ENCODE measurements at regions not wholly inside any gene's neighbourhood (a gene's known extent, or its start where the extent isn't known, plus 50 kb on each side); places are given as distances from the start of the nearest gene placed in this dataset.
"Not testable (repeated sequence)": the region's sequence is repeated elsewhere in the genome, so short reads cannot be mapped to it uniquely, and the experiment has no call there.

DNA sequence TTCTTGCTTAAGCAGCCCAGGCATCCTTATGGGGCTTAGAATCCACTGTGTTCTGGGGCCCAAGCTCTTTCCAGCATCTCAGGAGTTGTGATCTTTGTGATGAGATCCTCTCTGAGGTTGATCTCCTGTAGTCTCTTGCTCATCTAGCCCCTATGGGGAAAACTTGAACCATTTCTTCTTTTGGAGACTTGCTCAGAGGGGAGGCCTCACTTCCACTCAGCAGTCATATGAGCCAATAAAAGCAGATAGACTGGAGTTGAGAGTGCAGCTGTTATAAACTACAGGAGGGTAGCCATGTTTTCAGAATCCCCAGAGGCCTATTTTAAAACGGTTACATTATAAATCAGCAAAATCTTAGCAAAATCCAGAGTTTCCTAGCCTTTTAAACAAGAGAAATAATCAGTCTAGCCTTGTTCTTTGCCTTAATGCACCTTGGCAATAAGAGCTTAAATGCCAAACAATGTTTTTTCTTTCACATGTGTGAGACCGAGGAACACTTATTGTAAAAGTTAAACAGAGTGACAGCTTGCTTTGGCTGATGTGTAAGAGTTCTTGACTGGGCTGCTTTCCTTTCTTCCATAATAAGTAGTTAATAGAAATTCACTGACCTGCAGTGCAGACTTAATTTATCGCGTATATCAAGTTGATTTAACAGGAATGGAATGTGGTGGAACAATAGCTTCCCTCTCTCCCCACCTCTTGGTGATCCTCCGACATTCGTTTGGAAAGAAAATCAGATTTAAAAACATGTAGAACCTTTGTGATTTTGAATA lies 168.3 kb downstream of the NEDD1 start:
- H3K4me1 ChIP-seq (ENCODE audit: control insufficient read depth in 1 of 2, insufficient read depth in 2 of 2, low read length in 2 of 2), result peaks cover 3 to 5% of the 10 kb centered on the region in 2 donors
- intact Hi-C loops (cut with DNase I), result no loop called here
- no peak for ATAC-seq (ENCODE audit: low FRiP score)
- 4 to 7% methylated on average over 6 of the region's 6 CpGs for WGBS, 2 donors
- H3K9me3 ChIP-seq (ENCODE audit: control insufficient read depth, low read length), result no peaks in the 10 kb centered on the region
- no peak overlapping the region for H3K4me3 ChIP-seq (ENCODE audit: low read length in 2 of 2)
- H3K27me3 ChIP-seq (ENCODE audit: control insufficient read depth in 1 of 2, insufficient read depth in 2 of 2, low read length in 1 of 2), result no peaks in the 10 kb centered on the region
- no peak for DNase-seq
- no peaks in the 10 kb centered on the region for H3K36me3 ChIP-seq (ENCODE audit: control insufficient read depth in 1 of 2, insufficient read depth in 2 of 2, low read length in 1 of 2)
- H3K27ac ChIP-seq (ENCODE audit: low read depth in 1 of 2, low read length in 2 of 2), result peak overlapping the region; percentile 93

DNA sequence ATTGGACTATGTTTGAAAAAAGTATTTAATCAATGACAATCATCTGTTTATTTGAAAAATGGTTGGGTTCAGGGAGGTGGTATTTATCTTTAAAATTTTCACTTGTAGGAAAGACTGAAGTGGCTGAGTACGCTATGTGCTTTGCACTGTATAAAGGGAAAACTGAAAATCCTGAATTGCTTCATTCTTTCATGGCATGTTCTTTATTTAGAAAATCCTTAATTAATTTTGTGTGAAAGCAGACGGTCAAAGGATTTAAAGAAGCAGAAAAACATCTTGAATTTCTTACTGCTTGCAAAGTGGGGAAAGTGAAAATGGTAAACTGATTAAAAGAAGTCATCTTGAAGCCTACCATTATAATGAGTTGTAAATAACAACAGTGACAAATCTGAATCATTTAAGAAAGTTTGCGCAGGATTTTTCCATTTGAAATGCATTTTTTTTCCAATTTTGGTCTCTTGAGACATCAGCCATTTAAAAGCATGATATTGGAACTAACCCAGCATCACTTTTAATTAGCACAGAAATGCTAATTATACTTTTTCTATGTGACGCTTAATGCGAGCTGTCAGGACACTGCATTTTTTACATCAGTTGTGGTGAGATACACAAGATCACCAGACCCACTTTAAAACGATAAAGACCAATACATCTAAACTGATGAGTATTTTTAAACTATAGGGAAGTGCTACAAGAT lies 169.0 kb downstream of the NEDD1 start:
- peak overlapping the region in 1 of 2 donors; percentile 93 for H3K27ac ChIP-seq (ENCODE audit: low read depth in 1 of 2, low read length in 2 of 2)

DNA sequence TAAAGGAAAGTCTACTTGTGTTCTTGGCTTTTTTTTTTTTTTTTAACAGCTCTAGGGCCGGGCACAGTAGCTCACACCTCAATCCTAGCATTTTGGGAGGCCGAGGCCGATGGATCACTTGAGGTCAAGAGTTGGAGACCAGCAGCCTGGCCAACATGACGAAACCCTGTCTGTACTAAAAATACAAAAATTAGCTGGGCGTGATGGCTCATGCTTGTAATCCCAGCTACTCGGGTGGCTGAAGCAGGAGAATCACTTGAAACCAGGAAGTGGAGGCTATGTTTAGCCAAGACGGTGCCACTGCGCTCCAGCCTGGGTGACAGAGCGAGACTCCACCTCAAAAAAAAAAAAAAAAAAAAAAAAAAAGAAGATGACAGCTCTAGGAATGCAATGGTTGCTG lies 169.9 kb downstream of the NEDD1 start:
- ATAC-seq (ENCODE audit: low FRiP score), result peak; percentile 52
- H3K4me3 ChIP-seq (ENCODE audit: low read length in 2 of 2); H3K9me3 ChIP-seq (ENCODE audit: control insufficient read depth, low read length); intact Hi-C loops (cut with DNase I); H3K4me1 ChIP-seq (ENCODE audit: control insufficient read depth in 1 of 2, insufficient read depth in 2 of 2, low read length in 2 of 2); H3K27me3 ChIP-seq (ENCODE audit: control insufficient read depth in 1 of 2, insufficient read depth in 2 of 2, low read length in 1 of 2); H3K27ac ChIP-seq (ENCODE audit: low read depth in 1 of 2, low read length in 2 of 2); H3K36me3 ChIP-seq (ENCODE audit: control insufficient read depth in 1 of 2, insufficient read depth in 2 of 2, low read length in 1 of 2): not testable (repeated sequence)
- DNase-seq, result peak in 1 of 2 donors; percentile 79
- 24 to 28% methylated on average over 9 of the region's 9 CpGs for WGBS, 2 donors

More for the DNA sequence above, 169.0 kb downstream of the NEDD1 start:
- 69 to 71% methylated on average over 6 of the region's 6 CpGs for WGBS, 2 donors
- peaks cover 3 to 5% of the 10 kb centered on the region in 2 donors for H3K4me1 ChIP-seq (ENCODE audit: control insufficient read depth in 1 of 2, insufficient read depth in 2 of 2, low read length in 2 of 2)
- H3K27me3 ChIP-seq (ENCODE audit: control insufficient read depth in 1 of 2, insufficient read depth in 2 of 2, low read length in 1 of 2), result no peaks in the 10 kb centered on the region
- H3K36me3 ChIP-seq (ENCODE audit: control insufficient read depth in 1 of 2, insufficient read depth in 2 of 2, low read length in 1 of 2), result no peaks in the 10 kb centered on the region
- intact Hi-C loops (cut with DNase I), result no loop called here
- DNase-seq (no peak), ATAC-seq (ENCODE audit: low FRiP score) (no peak)
- H3K9me3 ChIP-seq (ENCODE audit: control insufficient read depth, low read length), result no peaks in the 10 kb centered on the region
- H3K4me3 ChIP-seq (ENCODE audit: low read length in 2 of 2), result no peak overlapping the region

DNA sequence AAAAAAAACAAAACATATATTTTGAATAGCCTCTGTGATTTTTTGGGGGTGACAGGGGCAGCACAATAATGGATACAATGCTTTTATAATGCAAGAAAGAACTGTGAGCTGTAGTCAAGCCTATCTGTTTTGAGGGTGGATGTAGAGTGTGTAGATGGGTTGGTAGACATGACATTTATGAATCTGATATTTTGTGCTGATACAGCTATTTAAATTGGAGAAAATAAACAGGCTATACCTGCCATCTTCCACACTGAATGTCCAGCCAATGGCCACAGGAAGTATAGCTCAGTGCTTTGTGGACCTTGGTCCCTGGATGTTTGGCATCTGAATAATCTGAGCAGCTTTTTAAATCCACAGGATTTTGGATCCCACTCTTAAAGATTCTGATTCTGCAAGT lies 175.0 kb downstream of the NEDD1 start:
- intact Hi-C loops (cut with DNase I), result no loop called here
- Histone ChIP-seq H3K9me3 (ENCODE audit: control insufficient read depth, low read length) (no peaks in the 10 kb centered on the region), H3K4me1 (ENCODE audit: control insufficient read depth in 1 of 2, insufficient read depth in 2 of 2, low read length in 2 of 2) (no peaks in the 10 kb centered on the region), H3K36me3 (ENCODE audit: control insufficient read depth in 1 of 2, insufficient read depth in 2 of 2, low read length in 1 of 2) (no peaks in the 10 kb centered on the region), H3K27me3 (ENCODE audit: control insufficient read depth in 1 of 2, insufficient read depth in 2 of 2, low read length in 1 of 2) (no peaks in the 10 kb centered on the region), H3K27ac (ENCODE audit: low read depth in 1 of 2, low read length in 2 of 2) (no peak overlapping the region), H3K4me3 (ENCODE audit: low read length in 2 of 2) (no peak overlapping the region)
- no peak for DNase-seq
- ATAC-seq (ENCODE audit: low FRiP score), result no peak

DNA sequence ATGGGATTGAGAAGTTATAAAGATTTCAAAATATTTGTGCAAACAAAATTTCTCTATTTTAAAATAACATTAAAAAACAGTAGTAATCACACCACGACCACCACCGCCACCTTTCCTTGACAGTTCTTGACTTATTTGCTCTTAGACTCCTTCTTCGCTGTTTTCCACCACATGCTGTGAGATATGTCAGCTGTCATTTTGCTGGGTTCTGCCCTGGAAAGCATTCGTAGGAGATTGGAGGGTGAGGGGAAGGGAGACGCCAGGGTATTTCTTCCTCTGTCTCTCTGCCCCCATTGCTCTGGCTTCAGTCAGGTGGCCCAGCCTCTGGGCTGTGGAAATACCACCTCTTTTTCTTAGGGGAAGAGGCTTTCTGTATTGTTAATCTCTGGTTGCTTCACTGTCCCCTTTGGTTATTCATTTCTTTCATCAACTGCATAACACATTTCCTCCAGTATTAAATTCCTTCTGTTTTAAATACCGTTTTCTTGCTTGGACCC lies 186.2 kb downstream of the NEDD1 start:
- H3K27ac ChIP-seq (ENCODE audit: low read depth in 1 of 2, low read length in 2 of 2), result no peak overlapping the region
- H3K36me3 ChIP-seq (ENCODE audit: control insufficient read depth in 1 of 2, insufficient read depth in 2 of 2, low read length in 1 of 2), result no peaks in the 10 kb centered on the region
- ATAC-seq (ENCODE audit: low FRiP score) (no peak), DNase-seq (no peak)
- H3K4me1 ChIP-seq (ENCODE audit: control insufficient read depth in 1 of 2, insufficient read depth in 2 of 2, low read length in 2 of 2), result no peaks in the 10 kb centered on the region
- 18 to 31% methylated on average over 6 of the region's 6 CpGs for WGBS, 2 donors
- no peaks in the 10 kb centered on the region for H3K9me3 ChIP-seq (ENCODE audit: control insufficient read depth, low read length)
- H3K4me3 ChIP-seq (ENCODE audit: low read length in 2 of 2), result no peak overlapping the region
- intact Hi-C loops (cut with DNase I), result no loop called here
- H3K27me3 ChIP-seq (ENCODE audit: control insufficient read depth in 1 of 2, insufficient read depth in 2 of 2, low read length in 1 of 2), result no peaks in the 10 kb centered on the region

DNA sequence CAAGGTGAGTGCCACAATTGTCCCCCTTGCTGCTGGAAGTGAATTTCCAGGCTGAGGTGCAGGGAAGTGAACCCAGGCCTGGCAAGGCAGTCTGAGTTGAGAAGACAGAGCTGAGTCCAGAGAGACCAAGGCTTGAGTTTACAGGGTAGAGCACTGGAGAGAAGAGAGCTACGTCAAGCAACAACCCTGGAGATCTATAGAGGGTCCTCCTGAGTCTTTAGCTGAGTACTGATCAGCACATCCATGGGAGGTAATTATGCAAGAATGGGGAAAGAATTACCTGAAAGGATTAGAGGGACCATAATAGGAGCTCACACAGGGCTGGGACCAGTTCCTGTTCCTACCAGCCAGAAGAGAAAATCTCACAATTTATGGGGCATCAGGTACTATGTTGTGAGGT lies 190.7 kb downstream of the NEDD1 start:
- intact Hi-C loops (cut with DNase I), result no loop called here
- ATAC-seq (ENCODE audit: low FRiP score) (peak; percentile 11), DNase-seq (no peak)
- peaks cover 1% of the 10 kb centered on the region for H3K9me3 ChIP-seq (ENCODE audit: control insufficient read depth, low read length)
- H3K36me3 ChIP-seq (ENCODE audit: control insufficient read depth in 1 of 2, insufficient read depth in 2 of 2, low read length in 1 of 2), result no peaks in the 10 kb centered on the region
- no peaks in the 10 kb centered on the region for H3K27me3 ChIP-seq (ENCODE audit: control insufficient read depth in 1 of 2, insufficient read depth in 2 of 2, low read length in 1 of 2)
- no peak overlapping the region for H3K27ac ChIP-seq (ENCODE audit: low read depth in 1 of 2, low read length in 2 of 2)
- 70 to 82% methylated on average over 1 of the region's 1 CpG for WGBS, 2 donors
- no peak overlapping the region for H3K4me3 ChIP-seq (ENCODE audit: low read length in 2 of 2)
- H3K4me1 ChIP-seq (ENCODE audit: control insufficient read depth in 1 of 2, insufficient read depth in 2 of 2, low read length in 2 of 2), result no peaks in the 10 kb centered on the region

DNA sequence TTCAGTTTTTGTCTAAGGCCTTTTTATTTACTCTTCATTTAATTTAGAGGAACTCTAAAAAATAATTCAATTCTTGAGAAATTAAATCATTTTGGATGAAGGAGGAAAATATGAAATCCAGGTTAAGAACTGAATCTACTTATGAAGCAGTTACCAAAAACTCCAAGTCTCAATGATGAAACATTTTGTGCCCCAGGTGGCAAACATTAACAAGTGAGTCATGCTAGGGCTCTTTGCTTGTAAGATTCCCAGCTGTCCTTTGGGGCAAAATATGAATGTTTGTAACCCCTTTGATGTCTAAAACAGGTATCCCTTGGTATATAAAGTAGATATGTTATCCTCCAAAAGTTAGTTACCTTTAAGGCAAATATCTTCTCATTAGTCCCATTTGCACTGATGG lies 202.4 kb downstream of the NEDD1 start:
- Histone ChIP-seq H3K27me3 (ENCODE audit: control insufficient read depth in 1 of 2, insufficient read depth in 2 of 2, low read length in 1 of 2) (no peaks in the 10 kb centered on the region), H3K27ac (ENCODE audit: low read depth in 1 of 2, low read length in 2 of 2) (no peak overlapping the region), H3K36me3 (ENCODE audit: control insufficient read depth in 1 of 2, insufficient read depth in 2 of 2, low read length in 1 of 2) (no peaks in the 10 kb centered on the region), H3K4me3 (ENCODE audit: low read length in 2 of 2) (no peak overlapping the region), H3K4me1 (ENCODE audit: control insufficient read depth in 1 of 2, insufficient read depth in 2 of 2, low read length in 2 of 2) (no peaks in the 10 kb centered on the region), H3K9me3 (ENCODE audit: control insufficient read depth, low read length) (no peaks in the 10 kb centered on the region)
- ATAC-seq (ENCODE audit: low FRiP score), result no peak
- no peak for DNase-seq
- intact Hi-C loops (cut with DNase I), result no loop called here

DNA sequence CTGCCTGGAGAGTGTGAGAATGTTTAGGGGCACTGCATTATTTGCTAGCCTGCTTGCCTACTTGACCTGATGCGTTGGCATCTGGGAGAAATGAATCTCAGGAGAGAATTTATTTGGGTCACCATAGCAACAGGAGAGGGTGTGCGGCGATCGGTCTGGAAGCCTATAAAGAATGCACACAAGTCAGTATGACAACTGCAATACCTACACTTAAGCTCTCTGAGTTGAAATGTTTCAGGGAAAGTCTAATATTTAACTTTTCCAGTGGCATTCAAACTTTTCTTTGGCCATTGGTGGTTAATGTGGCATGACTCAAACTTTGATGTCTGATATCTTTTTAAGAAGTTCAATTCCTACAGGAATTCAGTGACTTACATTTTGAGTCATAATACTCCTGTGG lies 205.1 kb downstream of the NEDD1 start:
- Histone ChIP-seq H3K27ac (ENCODE audit: low read depth in 1 of 2, low read length in 2 of 2) (no peak overlapping the region), H3K36me3 (ENCODE audit: control insufficient read depth in 1 of 2, insufficient read depth in 2 of 2, low read length in 1 of 2) (no peaks in the 10 kb centered on the region), H3K27me3 (ENCODE audit: control insufficient read depth in 1 of 2, insufficient read depth in 2 of 2, low read length in 1 of 2) (no peaks in the 10 kb centered on the region), H3K4me3 (ENCODE audit: low read length in 2 of 2) (no peak overlapping the region), H3K9me3 (ENCODE audit: control insufficient read depth, low read length) (no peaks in the 10 kb centered on the region), H3K4me1 (ENCODE audit: control insufficient read depth in 1 of 2, insufficient read depth in 2 of 2, low read length in 2 of 2) (no peaks in the 10 kb centered on the region)
- ATAC-seq (ENCODE audit: low FRiP score) (no peak), DNase-seq (no peak)
- intact Hi-C loops (cut with DNase I), result no loop called here
- 9 to 28% methylated on average over 4 of the region's 4 CpGs for WGBS, 2 donors

DNA sequence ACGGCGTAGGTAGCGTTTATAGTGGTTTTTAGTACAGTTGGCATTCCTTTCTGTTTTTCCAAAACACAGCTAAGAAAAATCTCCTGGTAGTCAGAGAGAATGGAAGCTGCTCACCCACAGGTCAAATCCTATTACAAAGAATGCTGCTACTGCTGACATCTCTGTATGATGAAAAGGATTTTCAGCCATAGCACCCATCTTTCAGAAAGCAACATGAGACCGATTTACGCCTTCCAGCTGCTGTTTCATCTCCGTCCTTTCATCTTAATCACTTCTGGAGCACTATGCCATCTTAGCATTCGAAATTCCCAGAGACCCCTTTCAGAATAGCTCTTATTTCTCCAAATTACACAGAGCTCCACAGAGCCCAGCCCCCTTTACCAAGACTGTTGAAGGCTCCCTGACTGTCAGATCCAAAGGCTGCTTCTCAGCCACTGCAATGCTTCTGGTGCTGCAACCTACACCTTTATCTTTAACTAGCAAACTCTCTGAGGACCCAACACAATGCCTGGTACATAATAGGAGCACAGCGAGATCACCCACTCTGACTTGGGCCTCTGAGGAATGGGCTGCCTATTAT lies 211.8 kb downstream of the NEDD1 start:
- H3K27me3 ChIP-seq (ENCODE audit: control insufficient read depth in 1 of 2, insufficient read depth in 2 of 2, low read length in 1 of 2), result no peaks in the 10 kb centered on the region
- H3K4me1 ChIP-seq (ENCODE audit: control insufficient read depth in 1 of 2, insufficient read depth in 2 of 2, low read length in 2 of 2), result no peaks in the 10 kb centered on the region
- DNase-seq (no peak), ATAC-seq (ENCODE audit: low FRiP score) (no peak)
- 38 to 46% methylated on average over 8 of the region's 8 CpGs for WGBS, 2 donors
- H3K9me3 ChIP-seq (ENCODE audit: control insufficient read depth, low read length), result no peaks in the 10 kb centered on the region
- intact Hi-C loops (cut with DNase I), result no loop called here
- no peak overlapping the region for H3K27ac ChIP-seq (ENCODE audit: low read depth in 1 of 2, low read length in 2 of 2)
- no peak overlapping the region for H3K4me3 ChIP-seq (ENCODE audit: low read length in 2 of 2)
- H3K36me3 ChIP-seq (ENCODE audit: control insufficient read depth in 1 of 2, insufficient read depth in 2 of 2, low read length in 1 of 2), result no peaks in the 10 kb centered on the region
